ENCODE measurements at regions not wholly inside any gene's neighbourhood (a gene's known extent, or its start where the extent isn't known, plus 50 kb on each side); places are given as distances from the start of the nearest gene placed in this dataset.

GRCh38 chr4:10998846-10999245 is 314.3 kb upstream of the CLNK start:
- no peak for FAIRE-seq

More at GRCh38 chr4:10998846-10999245, 314.3 kb upstream of the CLNK start:
- no peak for DNase-seq (ENCODE audit: extremely low read depth in 1 of 4, low spot score in 3 of 4)
- Histone ChIP-seq H3K9me1 (ENCODE audit: control insufficient read depth, insufficient read depth, low read length) (no peaks in the 10 kb centered on the region), H3K36me3 (ENCODE audit: control insufficient read depth, insufficient read depth, low read length) (no peaks in the 10 kb centered on the region), H2AFZ (ENCODE audit: low read depth, low read length) (no peak overlapping the region), H4K20me1 (replicated peaks; ENCODE audit: control insufficient read depth, insufficient read depth, low read length) (no peaks in the 10 kb centered on the region), H3K27me3 (ENCODE audit: control insufficient read depth in 2 of 2, insufficient read depth in 2 of 2, low read length in 2 of 2) (no peaks in the 10 kb centered on the region), H3K4me2 (ENCODE audit: insufficient read depth, low read length) (no peak overlapping the region), H3K4me1 (replicated peaks in 1 of 2; ENCODE audit: control insufficient read depth in 2 of 2, insufficient read depth in 2 of 2, low read length in 2 of 2) (no peaks in the 10 kb centered on the region), H3K27ac (ENCODE audit: extremely low read depth, low read depth, low read length) (no peak overlapping the region), H3K9me3 (replicated peaks; ENCODE audit: control insufficient read depth, insufficient read depth, low read depth, low read length) (no peaks in the 10 kb centered on the region), H3K9ac (ENCODE audit: insufficient read depth in 1 of 2, low read depth in 2 of 2, low read length in 2 of 2) (no peak overlapping the region), H3K4me3 (no peak overlapping the region), H3K79me2 (ENCODE audit: control insufficient read depth, insufficient read depth, low read length) (no peaks in the 10 kb centered on the region)
- no peak for ATAC-seq
- BruUV-seq (replicated peaks) = no TSS peak
- in situ Hi-C loops (cut with MboI) (no loop called here), intact Hi-C loops (cut with micrococcal nuclease) (no loop called here)
- ChIA-PET CTCF (ENCODE audit: low intra/inter-chr PET ratio) (no interaction called here), POLR2A (no interaction called here)
- no peak for TF ChIP-seq NCOA4 (IDR thresholded peaks at IDR 0.05; ENCODE audit: partially characterized antibody)
- no peak for TF ChIP-seq GABPA (tag; conservative IDR thresholded peaks at IDR 0.05; ENCODE audit: low read depth)
- TF ChIP-seq PHB (CRISPR knock-in tag; IDR thresholded peaks at IDR 0.05) = no peak
- TF ChIP-seq POLR2H (tag; IDR thresholded peaks at IDR 0.05; ENCODE audit: low read depth) = no peak
- no peak for TF ChIP-seq ZNF57 (CRISPR knock-in tag; IDR thresholded peaks at IDR 0.05)
- no peak for TF ChIP-seq TFAP4 (CRISPR knock-in tag; IDR thresholded peaks at IDR 0.05; ENCODE audit: borderline replicate concordance)
- no peak for TF ChIP-seq SAFB2 (IDR thresholded peaks at IDR 0.05; ENCODE audit: borderline replicate concordance, low read depth, low read length, severe bottlenecking)
- no peak for TF ChIP-seq ZNF143 (CRISPR knock-in tag; IDR thresholded peaks at IDR 0.05)
- no peak for TF ChIP-seq ZBTB43 (CRISPR knock-in tag; IDR thresholded peaks at IDR 0.05)
- no peak for TF ChIP-seq ZBTB12 (CRISPR knock-in tag; IDR thresholded peaks at IDR 0.05)
- TF ChIP-seq TCF7 (IDR thresholded peaks at IDR 0.05; ENCODE audit: borderline replicate concordance) = no peak
- no peak for TF ChIP-seq ZBTB49 (CRISPR knock-in tag; IDR thresholded peaks at IDR 0.05; ENCODE audit: borderline replicate concordance)
- 0% methylated on average over 1 of the region's 1 CpG for WGBS (ENCODE audit: insufficient coverage, low coverage, missing lambda C conversion rate)
